Stimulated activated CD8-positive, alpha-beta memory T cell treated with anti-CD3 and anti-CD28 coated beads, Interleukin-2, amount 100 ng/mL, for 48 hours (primary cell): ENCODE measurements at regions not wholly inside any gene's neighbourhood (a gene's known extent, or its start where the extent isn't known, plus 50 kb on each side); places are given as distances from the start of the nearest gene placed in this dataset.

Experiments used
- DNase-seq, 2 donors: peaks; one replicate each; pipeline ENCODE4 v3.0.0-alpha.2; 2020; ENCODE audit warnings: low read depth in 2 of 2

DNA sequence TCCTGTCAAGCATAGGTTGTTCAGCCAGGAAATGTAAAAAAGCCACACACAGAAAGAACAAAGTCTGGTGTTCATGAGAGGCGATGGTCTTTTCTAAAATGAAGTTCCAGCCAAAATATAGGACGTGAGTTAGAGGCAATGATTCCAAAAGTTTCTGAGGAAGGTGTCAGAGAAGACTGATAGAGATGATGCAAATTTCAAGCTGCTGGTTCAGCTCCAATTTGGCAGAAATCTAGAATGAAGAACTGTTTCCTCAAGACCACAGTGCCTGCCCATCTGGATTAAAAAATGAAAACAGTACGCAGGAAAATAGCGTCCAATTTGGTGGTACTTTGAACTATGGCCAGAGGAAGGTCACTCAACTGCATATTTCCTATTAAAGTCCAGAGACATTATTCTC lies 672.9 kb downstream of the SQOR start:
- DNase-seq = no peak

DNA sequence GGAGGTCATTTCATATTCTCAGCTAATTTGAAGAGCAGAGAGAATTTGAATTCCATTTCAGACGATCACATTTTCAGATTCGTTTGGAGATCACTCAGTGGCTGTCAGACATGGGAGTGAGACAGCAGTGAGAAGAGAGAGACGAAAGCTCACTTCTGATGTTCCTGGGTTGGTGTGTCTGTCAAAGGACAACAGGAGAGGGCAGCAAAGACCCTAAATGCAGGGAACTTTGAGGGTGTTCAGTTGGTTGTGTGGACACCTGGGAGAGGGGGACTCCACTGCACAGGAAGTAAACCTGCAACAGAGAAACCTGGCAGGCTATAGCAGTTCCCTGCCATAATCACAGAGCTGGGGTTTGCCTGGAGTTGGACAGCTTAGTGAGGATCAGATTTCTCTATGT lies 675.1 kb downstream of the SQOR start:
- no peak for DNase-seq

DNA sequence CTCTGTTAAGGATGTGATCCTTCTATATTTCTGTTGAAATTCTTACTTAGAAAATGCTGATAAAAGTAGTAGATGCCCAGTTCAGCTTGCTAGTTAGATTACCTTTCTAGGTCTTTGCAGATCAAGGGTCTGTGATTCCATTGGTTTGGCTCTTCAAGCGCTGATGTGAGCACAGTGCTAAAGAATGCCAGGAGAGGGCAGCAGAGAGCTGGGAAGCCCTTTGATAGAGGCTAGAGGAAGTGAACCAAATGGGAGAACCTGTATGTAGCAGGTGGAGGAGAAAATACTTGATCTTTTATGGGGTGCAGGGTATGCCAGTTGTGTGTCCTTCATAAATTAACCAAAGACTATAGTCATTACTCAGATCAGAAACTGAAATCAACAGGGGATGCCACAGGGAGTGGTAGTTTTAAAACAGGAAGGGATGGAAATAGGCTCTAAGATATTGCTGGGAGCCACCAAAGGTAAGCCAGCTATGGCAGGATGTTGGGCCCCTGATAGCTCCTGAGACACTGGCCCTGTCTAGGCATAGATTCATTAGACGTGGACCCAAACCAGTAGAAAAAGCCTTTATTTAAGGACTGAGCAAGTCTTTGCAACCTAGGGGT lies 677.4 kb downstream of the SQOR start:
- DNase-seq = peak; percentile 17 to 43

DNA sequence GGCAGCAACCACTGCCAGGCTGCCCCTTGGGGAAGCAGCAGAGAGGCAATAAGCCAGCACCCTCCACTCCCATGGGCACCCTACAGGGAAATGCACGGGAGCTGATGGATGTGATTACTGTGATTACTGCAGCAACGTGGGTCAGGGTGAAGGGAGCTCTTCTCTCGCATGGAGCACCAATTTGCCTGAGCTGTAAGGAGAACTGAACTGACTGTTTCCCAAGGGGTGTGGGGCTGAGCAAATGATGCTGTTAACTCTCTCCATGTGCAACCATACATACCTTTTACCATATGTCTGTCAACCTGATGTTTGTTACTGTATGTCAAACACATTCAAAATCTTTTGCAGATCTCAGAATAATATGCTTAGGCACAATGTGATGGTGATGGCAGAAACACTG lies 680.6 kb downstream of the SQOR start:
- no peak for DNase-seq

DNA sequence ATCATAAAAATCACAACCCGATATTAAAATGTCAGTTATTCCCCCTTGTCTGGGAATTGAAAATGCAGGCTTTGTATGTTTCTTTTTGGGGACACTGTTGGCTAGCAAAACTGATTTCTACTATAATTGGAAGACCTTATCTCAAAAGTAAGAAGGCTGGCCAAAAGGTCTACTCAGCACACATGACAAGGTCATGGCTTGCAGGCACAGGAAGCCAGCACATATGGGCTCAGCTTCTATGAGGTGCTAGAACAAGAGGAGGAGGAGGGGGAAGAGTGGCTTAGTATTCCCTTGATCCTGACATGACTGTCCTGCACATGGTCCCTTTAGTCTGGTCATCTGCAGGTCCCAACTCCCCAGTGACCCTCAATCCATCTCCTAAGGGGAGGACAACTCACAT lies 681.2 kb downstream of the SQOR start:
- no peak for DNase-seq

DNA sequence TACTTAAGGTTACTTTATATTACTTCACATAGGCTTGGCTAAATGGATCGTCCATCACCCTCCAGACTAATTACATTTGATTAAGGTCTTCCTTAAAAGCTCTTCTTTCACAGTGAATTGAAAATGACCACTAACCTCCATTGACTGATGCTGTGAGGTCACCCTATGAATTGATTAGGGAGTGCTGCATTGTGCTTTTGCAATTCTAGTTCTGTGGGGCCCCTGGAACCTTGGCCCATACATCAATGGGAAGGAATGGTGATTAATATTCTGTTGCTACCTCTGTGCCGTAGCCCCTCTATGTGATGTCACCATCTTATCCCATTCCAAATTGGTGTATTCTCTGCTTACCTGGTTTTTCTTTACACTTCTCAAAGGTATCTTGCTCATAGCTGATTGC lies 682.2 kb downstream of the SQOR start:
- DNase-seq = no peak

DNA sequence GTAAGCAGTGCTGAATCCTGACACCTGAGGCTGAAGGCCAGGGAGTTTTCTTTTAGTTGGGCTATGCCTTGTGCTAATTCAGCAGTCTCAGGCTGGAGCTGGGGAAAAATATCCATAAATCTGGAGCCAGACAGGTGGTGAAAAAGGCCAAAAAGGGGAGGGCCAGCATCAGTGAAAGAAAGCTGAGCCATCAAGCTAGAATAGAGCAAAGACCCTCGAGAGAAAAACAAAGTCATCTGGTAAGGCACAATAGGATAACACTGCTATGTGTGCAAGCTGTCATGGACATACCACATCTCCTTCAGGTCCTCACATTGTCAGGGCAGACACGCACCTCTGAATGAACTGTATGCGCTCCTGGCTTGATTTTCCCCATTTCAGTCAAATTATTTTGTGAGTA lies 687.9 kb downstream of the SQOR start:
- no peak for DNase-seq

DNA sequence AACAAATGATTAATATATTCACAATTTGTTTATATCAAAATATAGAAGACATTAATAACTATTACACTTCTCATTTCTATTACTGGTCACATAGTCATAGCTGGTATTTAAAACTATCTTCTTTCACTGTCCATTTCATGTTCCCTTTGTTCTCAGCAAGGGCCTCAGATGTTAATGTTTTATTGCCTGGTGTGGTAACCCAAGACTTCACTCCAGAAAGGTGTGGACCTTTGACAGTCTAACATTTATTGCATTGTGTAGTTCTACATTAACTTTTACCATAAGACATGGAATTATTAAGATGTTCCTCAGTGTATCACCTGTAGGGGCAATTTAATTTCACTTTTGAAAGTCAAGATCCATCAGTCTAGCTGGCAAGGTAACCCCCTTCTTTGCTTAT lies 691.3 kb downstream of the SQOR start:
- no peak for DNase-seq

DNA sequence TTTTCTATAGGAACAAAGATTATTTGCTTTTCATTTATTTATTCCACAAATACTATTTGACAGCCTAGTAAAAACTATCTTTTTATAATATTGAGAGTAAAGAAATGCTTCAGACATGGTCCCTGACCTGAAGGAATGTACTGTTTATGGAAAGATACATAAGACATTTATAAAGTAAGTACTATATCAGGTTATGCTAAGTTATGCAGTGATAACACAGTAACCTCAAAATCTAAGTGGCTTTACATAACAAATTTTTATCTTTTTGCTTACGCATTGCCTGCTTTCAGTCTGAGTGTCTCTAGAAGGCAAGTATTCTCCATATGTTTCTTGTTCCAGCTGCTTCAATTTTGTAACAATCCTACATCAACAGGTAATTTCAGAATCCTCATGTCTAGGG lies 694.0 kb downstream of the SQOR start:
- no peak for DNase-seq

DNA sequence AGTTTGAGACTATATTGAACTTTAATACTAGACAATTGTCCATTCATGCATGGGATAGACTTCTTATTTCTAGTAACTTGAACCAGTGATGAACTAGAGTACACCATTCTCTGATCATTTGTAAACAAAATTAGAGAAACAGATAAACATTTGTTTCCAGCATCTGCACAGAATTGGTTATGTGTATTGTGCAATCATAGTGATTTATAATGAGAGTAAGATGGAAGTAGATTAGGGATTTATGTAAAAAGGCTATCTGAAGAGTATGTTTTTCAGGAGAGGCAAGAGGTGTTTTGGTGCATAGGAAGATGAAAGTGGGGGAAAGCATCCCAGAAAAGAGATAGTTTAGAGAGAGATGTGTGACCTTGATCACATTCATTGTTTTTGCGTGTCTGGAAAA lies 695.0 kb downstream of the SQOR start:
- DNase-seq = no peak

DNA sequence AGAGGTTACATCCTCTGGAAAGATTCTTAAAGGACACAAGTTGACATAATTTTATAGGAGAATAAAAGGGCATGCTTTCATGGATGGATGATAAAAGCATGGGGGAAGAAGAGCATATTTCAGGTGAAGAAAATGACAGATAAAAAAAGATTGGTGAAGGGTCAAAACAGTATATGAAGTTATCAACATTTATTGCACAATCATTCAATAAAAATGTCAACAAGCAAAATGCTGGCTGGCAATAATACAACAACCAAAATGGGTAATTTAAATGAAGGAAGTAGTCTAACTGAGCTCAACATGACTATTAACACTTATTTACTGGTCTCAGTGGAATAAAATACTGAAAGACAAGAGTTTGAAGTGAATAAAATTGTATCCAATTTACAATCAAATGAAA lies 696.7 kb downstream of the SQOR start:
- DNase-seq = no peak

DNA sequence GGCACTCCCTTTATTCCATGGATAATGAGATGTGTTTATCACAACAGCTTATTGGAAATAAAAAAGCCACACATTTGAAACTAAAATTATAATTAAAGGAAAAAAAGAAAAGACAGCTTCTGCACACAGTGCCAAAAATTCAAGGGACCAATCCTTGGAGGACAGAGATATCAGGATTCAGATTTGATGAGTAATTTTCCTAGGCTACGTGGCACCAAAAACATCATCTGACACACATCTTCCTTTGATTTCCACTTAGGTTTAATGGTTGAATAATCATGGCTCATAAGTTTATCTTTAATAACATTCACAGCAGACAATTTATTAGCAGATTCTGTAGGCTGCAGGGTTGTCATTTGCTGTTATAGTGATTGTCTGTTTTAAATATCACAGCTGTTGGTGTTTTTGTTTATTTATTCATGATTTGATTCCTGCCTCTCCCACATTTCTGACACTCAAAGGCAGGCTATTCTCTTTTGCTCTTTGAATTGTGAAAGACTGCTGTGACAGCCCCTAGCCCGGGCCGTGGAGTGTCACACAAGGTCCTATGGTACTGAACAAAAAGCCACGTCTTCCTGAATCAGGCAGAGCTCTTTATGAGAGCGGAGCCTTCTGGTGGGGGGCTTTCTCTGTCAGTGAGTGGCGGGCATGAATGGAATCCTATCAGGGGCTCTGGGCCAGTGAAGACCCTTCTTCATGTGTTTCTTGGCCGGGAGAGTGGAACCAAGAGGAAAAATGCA lies 708.5 kb downstream of the SQOR start:
- DNase-seq = no peak

DNA sequence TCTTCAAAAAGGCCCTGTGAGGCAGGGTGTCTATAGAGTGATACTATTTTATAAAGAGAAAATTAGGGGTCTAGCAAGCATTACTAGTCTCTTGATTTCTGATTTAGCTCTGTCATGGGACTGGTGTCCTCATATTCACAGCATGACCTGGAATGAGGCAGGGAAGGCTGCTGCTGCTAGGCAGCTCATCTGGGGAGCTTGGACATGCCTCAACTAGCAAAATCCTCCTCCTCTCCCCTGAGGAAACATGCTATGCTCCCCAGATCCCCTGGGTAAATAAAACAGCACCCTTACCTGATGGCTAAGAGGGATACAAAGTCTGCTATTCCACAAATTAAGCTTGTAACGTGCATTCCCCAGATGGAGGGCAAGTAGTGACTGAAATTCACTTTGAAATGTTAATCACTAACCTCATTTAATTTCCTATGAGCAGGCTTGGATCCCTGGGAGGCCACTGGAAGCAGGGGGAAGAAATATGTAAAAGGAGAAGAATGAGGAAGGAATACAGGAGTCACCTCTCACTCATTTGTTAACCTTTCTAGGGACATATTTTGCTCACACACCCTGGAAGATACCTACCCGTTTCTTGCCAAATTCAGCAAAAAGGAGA lies 709.4 kb downstream of the SQOR start:
- DNase-seq = no peak

DNA sequence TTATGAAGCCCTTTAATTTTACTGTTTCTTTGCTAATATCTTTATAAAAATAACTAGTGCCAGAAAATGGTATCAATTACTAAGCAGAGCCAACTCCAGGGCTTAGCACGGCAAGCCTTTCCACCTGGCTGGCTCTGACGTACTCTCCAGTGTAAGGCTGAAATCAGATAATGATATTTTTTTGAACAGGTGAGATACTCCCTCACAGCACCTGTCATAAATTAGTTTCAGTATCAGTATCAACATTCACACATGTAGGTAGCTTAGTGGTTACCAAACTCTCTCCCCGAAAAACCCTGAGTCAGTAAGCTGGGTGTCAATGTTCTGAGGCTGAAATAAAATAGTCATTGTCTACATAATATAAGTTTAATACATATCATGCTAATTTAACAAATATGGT lies 710.1 kb downstream of the SQOR start:
- DNase-seq = no peak

DNA sequence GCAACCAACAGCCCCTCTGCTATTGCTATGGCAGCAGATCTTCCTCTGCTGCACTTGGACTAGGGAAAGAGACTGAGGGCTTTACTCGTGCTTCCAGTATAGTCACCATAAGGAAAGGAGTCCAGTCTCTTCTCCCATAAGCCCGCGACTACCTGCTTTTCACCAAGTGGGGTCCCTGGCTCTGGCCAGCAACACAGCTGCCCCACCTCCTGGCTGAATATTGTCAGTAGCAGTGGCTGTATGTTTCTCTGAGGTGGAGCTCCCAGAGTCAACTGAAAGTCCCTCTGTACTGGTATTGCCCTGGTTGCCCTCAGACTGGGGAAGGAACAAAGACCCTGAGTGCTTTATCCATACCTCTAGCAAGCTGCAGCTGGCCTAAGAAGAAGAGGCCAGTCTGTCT lies 719.6 kb downstream of the SQOR start:
- DNase-seq = no peak

DNA sequence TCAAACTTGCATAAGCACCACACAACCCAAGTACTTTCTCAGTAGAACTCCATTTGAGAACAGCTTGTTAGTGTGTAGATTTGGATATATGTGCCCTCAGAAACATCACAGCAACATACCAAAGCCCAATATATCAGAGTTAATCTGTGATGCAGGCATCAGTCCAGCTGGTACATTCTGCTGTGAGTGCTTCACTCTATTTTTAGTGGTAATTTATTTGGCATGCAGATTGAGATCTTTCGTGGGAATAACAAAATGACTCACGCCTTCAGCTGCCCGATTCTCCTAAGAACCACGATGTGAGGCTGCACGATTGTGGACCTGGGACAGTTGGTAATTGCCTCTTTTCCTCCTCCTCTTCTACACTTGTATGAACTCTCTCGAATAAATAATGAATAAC lies 730.7 kb downstream of the SQOR start:
- DNase-seq = no peak

DNA sequence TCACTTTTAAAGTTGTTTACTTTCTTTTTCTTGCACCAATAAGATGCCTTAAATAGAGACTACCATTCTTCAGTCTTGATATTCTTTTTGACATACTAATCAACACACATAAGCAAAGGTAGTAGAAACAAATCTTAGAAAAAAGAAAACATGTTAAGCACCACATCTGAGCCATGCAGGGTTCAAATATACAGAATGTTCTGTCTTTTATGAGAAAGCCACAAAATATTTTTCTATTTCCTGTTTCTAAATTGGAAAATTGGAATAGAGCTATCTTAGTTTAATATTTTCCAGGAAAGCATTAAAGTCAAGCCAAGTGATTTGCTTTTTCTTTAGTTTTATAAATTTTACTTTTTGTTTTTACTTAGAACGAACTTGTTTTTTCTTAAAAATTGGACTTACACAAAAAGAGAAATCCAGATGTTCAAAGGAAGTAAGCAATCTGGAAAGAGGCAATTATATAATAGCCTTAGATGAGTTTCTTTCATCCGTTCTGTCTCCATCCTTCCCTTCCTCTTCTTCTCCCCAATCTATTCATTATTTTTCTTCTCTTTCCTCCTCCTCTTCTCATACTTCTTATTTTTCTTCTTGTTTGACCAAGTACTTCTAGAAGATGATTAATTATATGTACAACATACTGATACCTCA lies 731.7 kb downstream of the SQOR start:
- no peak for DNase-seq

DNA sequence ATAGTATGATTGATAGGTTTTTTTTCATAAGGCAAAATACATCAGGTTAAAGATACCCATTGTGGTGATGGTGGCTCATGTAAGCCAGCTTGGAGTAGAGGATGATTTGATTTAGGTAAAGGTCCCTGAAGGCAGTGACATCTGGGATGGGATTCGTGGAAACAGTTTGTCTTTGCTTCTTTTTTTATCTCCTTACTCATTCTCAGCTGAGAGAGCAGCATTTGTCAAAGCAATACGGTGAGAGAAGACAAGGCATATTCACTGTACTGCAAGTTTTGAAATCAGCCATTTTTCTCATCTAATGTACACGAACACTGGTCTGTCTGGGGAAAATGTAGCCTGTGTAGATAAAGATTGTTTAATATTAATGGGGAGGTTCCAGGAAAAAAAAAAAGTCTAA lies 749.1 kb downstream of the SQOR start:
- no peak for DNase-seq

DNA sequence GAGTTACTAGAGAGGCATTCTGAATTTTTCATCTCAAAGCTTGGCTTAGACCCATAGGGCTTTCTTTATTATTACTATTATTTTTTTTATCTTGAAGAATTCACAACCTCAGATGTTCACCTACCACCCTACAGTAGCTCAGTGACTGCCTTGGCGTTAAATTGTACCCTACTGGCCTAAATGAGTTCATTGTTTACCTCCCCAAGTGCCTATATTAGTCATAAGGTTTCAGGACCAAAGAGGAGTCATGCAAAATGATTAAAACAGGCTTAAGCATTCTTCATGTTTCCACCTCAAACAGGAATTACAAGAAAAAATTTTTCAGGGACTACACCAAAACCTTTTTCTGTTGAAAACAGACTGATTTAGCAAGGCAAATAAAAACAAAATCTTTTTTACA lies 751.5 kb downstream of the SQOR start:
- DNase-seq = no peak

DNA sequence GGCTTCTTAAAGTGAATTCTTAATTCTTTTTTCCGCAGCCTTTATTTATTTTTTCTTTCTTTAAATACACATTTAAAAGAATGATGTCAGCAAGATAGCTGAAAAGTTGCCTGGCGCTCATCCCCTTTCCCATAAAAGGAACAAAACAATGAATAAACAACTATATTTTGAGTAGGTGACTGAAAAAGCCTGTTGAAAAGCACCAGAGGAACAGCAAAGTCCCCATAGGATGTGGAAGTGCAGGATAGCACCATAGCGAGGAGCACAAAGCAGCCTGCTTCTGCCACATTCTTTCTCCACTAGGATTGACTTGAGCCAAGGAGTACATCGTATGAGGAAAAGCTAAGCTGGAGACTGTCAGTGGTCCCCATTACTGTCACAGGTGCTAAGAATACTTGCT lies 754.9 kb downstream of the SQOR start:
- no peak for DNase-seq

DNA sequence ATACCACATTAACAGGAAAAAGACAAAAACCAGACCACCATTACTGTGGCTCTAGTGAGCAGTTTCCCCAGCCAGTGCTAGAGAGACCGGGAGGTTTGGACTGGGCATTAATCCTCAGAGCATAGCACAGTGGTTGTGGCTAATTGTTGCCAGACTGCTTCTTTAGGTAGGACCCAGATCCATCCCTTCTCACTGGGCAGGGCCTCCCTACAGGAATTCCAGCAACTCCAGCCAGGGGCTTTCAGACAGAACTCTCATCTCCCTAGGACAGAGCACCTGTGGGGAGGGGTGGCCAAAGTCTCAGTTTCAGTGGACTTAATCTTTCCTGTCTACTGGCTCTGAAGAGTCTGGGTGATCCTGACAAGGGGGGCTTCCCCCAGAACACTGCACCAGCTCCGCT lies 759.6 kb downstream of the SQOR start:
- DNase-seq = no peak

DNA sequence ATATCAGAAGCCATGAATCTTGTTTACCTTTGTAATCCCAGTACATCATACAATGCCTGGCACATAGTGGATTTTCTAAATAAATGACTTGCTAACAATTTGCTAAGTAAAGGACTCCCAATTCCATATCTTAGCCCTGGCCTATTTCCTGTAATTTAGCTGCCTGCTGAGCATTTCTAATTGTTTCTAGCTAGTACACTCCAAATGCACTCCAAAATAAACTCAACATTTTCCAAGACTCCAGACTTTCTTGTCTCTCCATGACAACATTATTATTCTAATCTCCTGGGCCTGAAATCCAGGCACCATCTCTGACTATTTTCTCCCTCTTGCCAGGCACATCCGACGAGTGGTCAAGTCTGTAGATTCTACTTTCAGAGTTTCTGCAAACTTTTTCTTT lies 773.5 kb downstream of the SQOR start:
- DNase-seq = no peak

DNA sequence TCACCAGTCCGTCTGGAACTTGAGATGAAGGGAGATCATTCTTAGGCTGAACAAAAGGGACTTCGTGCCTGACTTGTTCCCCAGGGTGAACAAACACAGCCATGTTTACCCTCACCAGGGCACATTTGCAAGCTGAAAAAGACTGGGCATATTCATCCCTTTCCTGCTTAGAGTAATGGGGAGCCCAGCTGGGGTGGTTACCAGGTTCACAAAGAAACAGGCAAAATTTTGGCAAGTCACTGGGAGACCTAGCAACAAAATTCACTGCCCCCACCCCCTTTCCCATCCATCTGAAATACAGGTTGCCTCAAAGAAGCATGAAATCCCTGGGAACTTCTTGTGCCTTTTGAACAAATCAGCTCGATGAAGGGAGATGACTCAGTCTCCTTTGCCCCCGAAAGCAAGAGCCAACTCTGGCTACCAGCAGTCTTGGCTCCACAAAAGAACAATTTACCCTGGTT lies 775.0 kb downstream of the SQOR start:
- DNase-seq = no peak
